Pulmonary artery endothelial cell (primary cell): ENCODE measurements at regions not wholly inside any gene's neighbourhood (a gene's known extent, or its start where the extent isn't known, plus 50 kb on each side); places are given as distances from the start of the nearest gene placed in this dataset.
"Not testable (repeated sequence)": the region's sequence is repeated elsewhere in the genome, so short reads cannot be mapped to it uniquely, and the experiment has no call there.

Experiments used
- DNase-seq: peaks from one replicate; pipeline ENCODE4 v3.0.0-alpha.2; 2011; ENCODE audit warnings: low read depth, low spot score

GRCh38 chr6:113187661-113188060 is 669.5 kb upstream of the MARCKS start:
- no peak for DNase-seq

GRCh38 chr6:113188962-113189361 is 668.2 kb upstream of the MARCKS start:
- no peak for DNase-seq

GRCh38 chr6:113190170-113190569 is 667.0 kb upstream of the MARCKS start:
- DNase-seq: no peak

GRCh38 chr6:113194090-113194489 is 663.1 kb upstream of the MARCKS start:
- no peak for DNase-seq

GRCh38 chr6:113202852-113203714 is 654.1 kb upstream of the MARCKS start:
- no peak for DNase-seq

GRCh38 chr6:113203715-113204110 is 653.4 kb upstream of the MARCKS start:
- no peak for DNase-seq

GRCh38 chr6:113205553-113205952 is 651.6 kb upstream of the MARCKS start:
- DNase-seq: no peak

GRCh38 chr6:113208726-113209125 is 648.4 kb upstream of the MARCKS start:
- DNase-seq: no peak

- no peak for DNase-seq
Measured at GRCh38 chr6:113209315-113209714, 647.8 kb upstream of the MARCKS start.

GRCh38 chr6:113211170-113211569 is 646.0 kb upstream of the MARCKS start:
- DNase-seq: no peak

GRCh38 chr6:113219783-113220182 is 637.4 kb upstream of the MARCKS start:
- DNase-seq: no peak

- no peak for DNase-seq
Measured at GRCh38 chr6:113220832-113221231, 636.3 kb upstream of the MARCKS start.

- no peak for DNase-seq
Measured at GRCh38 chr6:113221850-113222249, 635.3 kb upstream of the MARCKS start.

- no peak for DNase-seq
Measured at GRCh38 chr6:113246186-113246585, 611.0 kb upstream of the MARCKS start.

GRCh38 chr6:113248532-113248931 is 608.6 kb upstream of the MARCKS start:
- no peak for DNase-seq

GRCh38 chr6:113254194-113254593 is 603.0 kb upstream of the MARCKS start:
- DNase-seq: not testable (repeated sequence)

- no peak for DNase-seq
Measured at GRCh38 chr6:113258771-113259170, 598.4 kb upstream of the MARCKS start.

GRCh38 chr6:113271437-113271836 is 585.7 kb upstream of the MARCKS start:
- no peak for DNase-seq

- peak; percentile 17 for DNase-seq
Measured at GRCh38 chr6:113276601-113277000, 580.5 kb upstream of the MARCKS start.

GRCh38 chr6:113277111-113277510 is 580.0 kb upstream of the MARCKS start:
- DNase-seq: no peak

GRCh38 chr6:113281014-113281413 is 576.1 kb upstream of the MARCKS start:
- DNase-seq: no peak

GRCh38 chr6:113281431-113281830 is 575.7 kb upstream of the MARCKS start:
- no peak for DNase-seq

GRCh38 chr6:113287396-113287795 is 569.7 kb upstream of the MARCKS start:
- DNase-seq: no peak
